B cell (primary cell): ENCODE measurements at regions not wholly inside any gene's neighbourhood (a gene's known extent, or its start where the extent isn't known, plus 50 kb on each side); places are given as distances from the start of the nearest gene placed in this dataset.

Source experiments
- EZH2 ChIP-seq: IDR thresholded peaks from 2 replicates; pipeline ENCODE4 v1.6.1; 2012; ENCODE audit warnings: borderline replicate concordance, low read depth, mild to moderate bottlenecking, moderate library complexity, low read length; ENCODE audit not compliant: insufficient read depth, poor library complexity, severe bottlenecking
- TF ChIP-seq, protein P1 (sequence below): fragments of 200-600 bp; IDR thresholded peaks from one replicate; pipeline ENCODE4 v1.8.0; 2022; ENCODE audit warnings: antibody characterized with exemption, mild to moderate bottlenecking

DNA sequence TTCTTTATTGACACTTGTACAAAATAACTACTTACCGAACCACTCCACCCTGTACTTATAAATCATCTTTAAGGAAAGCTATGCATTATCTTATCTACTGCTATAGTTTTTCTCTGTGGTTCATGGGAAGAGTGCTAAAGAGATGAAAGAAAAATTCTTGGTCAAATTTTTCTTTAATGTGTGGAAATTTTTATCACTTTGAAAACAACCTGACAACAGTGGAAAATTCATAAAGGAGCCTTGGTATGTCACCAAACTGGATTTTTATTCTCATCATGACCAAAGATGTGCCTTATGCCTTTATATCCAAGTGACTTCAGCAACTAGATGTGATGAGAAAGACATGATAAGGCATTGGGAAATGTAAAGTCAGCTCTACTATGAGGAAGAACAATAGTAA, 67.2 kb upstream of the SPP1 start:
- TF ChIP-seq EZH2, result no peak
- TF ChIP-seq, protein P1, sequence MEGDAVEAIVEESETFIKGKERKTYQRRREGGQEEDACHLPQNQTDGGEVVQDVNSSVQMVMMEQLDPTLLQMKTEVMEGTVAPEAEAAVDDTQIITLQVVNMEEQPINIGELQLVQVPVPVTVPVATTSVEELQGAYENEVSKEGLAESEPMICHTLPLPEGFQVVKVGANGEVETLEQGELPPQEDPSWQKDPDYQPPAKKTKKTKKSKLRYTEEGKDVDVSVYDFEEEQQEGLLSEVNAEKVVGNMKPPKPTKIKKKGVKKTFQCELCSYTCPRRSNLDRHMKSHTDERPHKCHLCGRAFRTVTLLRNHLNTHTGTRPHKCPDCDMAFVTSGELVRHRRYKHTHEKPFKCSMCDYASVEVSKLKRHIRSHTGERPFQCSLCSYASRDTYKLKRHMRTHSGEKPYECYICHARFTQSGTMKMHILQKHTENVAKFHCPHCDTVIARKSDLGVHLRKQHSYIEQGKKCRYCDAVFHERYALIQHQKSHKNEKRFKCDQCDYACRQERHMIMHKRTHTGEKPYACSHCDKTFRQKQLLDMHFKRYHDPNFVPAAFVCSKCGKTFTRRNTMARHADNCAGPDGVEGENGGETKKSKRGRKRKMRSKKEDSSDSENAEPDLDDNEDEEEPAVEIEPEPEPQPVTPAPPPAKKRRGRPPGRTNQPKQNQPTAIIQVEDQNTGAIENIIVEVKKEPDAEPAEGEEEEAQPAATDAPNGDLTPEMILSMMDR, result no peak
